Liver (tissue), 8 donors: ENCODE measurements at regions not wholly inside any gene's neighbourhood (a gene's known extent, or its start where the extent isn't known, plus 50 kb on each side); places are given as distances from the start of the nearest gene placed in this dataset.

Experiments used
- DNase-seq: peaks from one replicate; pipeline ENCODE4 v3.0.0-alpha.2; 2017; ENCODE audit warnings: low spot score
- H3K27ac ChIP-seq, 2 donors: one replicate each; pipeline ENCODE4 v1.7.0; 2013; ENCODE audit warnings: inconsistent platforms in 2 of 2, low read length in 2 of 2, control low read depth in 1 of 2, low read depth in 1 of 2, mild to moderate bottlenecking in 1 of 2
- H3K27me3 ChIP-seq, 4 donors: one replicate each; pipeline versions ENCODE4 v1.6.1 to v1.7.0; 2013; ENCODE audit warnings: low read length in 3 of 4, inconsistent platforms in 1 of 4, mild to moderate bottlenecking in 1 of 4, moderate library complexity in 1 of 4; ENCODE audit not compliant: control insufficient read depth in 4 of 4, insufficient read depth in 4 of 4
- H3K36me3 ChIP-seq, 4 donors: one replicate each; pipeline versions ENCODE4 v1.6.1 to v1.7.0; 2013; ENCODE audit warnings: low read length in 3 of 4, mild to moderate bottlenecking in 3 of 4, low read depth in 1 of 4, moderate library complexity in 1 of 4; ENCODE audit not compliant: control insufficient read depth in 4 of 4, insufficient read depth in 3 of 4
- H3K4me1 ChIP-seq, 4 donors: one replicate each; pipeline versions ENCODE4 v1.6.1 to v1.7.0; 2013; ENCODE audit warnings: low read length in 3 of 4, mild to moderate bottlenecking in 3 of 4, moderate library complexity in 1 of 4; ENCODE audit not compliant: control insufficient read depth in 4 of 4, insufficient read depth in 4 of 4
- H3K4me3 ChIP-seq, 3 donors: one replicate each; pipeline versions ENCODE4 v1.6.1 to v1.7.0; 2013; ENCODE audit warnings: low read length in 3 of 3, control low read depth in 1 of 3, low read depth in 1 of 3, mild to moderate bottlenecking in 1 of 3
- H3K9ac ChIP-seq, 2 donors: one replicate each; pipeline ENCODE4 v1.7.0; 2013; ENCODE audit warnings: low read length in 2 of 2, mild to moderate bottlenecking in 2 of 2, moderate library complexity in 2 of 2, control low read depth in 1 of 2, low read depth in 1 of 2
- H3K9me3 ChIP-seq, 4 donors: one replicate each; pipeline versions ENCODE4 v1.6.1 to v1.7.0; 2013; ENCODE audit warnings: low read length in 3 of 4; ENCODE audit not compliant: control insufficient read depth in 4 of 4
- ATF3 ChIP-seq: IDR thresholded peaks from 2 replicates; pipeline ENCODE4 v1.6.1; 2016; ENCODE audit warnings: antibody characterized with exemption
- CTCF ChIP-seq: fragments of 150-350 bp; IDR thresholded peaks from 2 replicates; pipeline ENCODE4 v1.5.1; 2017; ENCODE audit warnings: improper control_type of control experiment, low read depth, low read length; ENCODE audit not compliant: missing input control
- EGR1 ChIP-seq, 2 donors: IDR thresholded peaks; 2 replicates each; pipeline ENCODE4 v1.6.1; 2016 to 2018; ENCODE audit warnings: antibody characterized with exemption in 2 of 2, low read depth in 2 of 2
- FOXA1 ChIP-seq: IDR thresholded peaks from 2 replicates; pipeline ENCODE4 v1.6.1; 2016; ENCODE audit warnings: antibody characterized with exemption
- GABPA ChIP-seq, 2 donors: IDR thresholded peaks in 1 of 2; conservative IDR thresholded peaks in 1 of 2; 2 replicates each; pipeline ENCODE4 v1.6.1; 2016; ENCODE audit warnings: antibody characterized with exemption in 2 of 2, mild to moderate bottlenecking in 1 of 2, moderate library complexity in 1 of 2
- HNF4A ChIP-seq, 2 donors: conservative IDR thresholded peaks; 2 replicates each; pipeline ENCODE4 v1.6.1; 2016; ENCODE audit warnings: antibody characterized with exemption in 2 of 2, mild to moderate bottlenecking in 2 of 2
- JUND ChIP-seq, 2 donors: IDR thresholded peaks; 2 replicates each; pipeline ENCODE4 v1.6.1; 2016; ENCODE audit warnings: antibody characterized with exemption in 2 of 2
- RAD21 ChIP-seq, 2 donors: IDR thresholded peaks; 2 replicates each; pipeline ENCODE4 v1.6.1; 2016; ENCODE audit warnings: antibody characterized with exemption in 2 of 2, mild to moderate bottlenecking in 2 of 2
- REST ChIP-seq: IDR thresholded peaks from 2 replicates; pipeline ENCODE4 v1.6.1; 2016; ENCODE audit warnings: antibody characterized with exemption, mild to moderate bottlenecking
- SP1 ChIP-seq: IDR thresholded peaks from 2 replicates; pipeline ENCODE4 v1.6.1; 2018; ENCODE audit warnings: antibody characterized with exemption, mild to moderate bottlenecking
- TAF1 ChIP-seq: conservative IDR thresholded peaks from 2 replicates; pipeline ENCODE4 v1.6.1; 2016; ENCODE audit warnings: antibody characterized with exemption, mild to moderate bottlenecking
- WGBS: extraction: QIAGEN DNeasy Blood & Tissue Kit; methylation state at CpG from one replicate; pipeline ENCODE4 v1.1.7; 2013; 5-methylcytosine and 5-hydroxymethylcytosine counted together
- donor health status: healthy.
- donor health status: healthy.
- donor health status: healthy.
- donor health status: healthy.
- donor health status: healthy.

GRCh38 chr1:114032271-114033215, 53.3 kb downstream of the OLFML3 start:
- TF ChIP-seq REST, result no peak
- TF ChIP-seq FOXA1, result no peak
- no peak for TF ChIP-seq ATF3
- TF ChIP-seq GABPA (IDR thresholded peaks at IDR 0.05 in 1 of 2, conservative IDR thresholded peaks at IDR 0.05 in 1 of 2), result no peak
- no peak for TF ChIP-seq CTCF
- TF ChIP-seq SP1, result no peak
- TF ChIP-seq TAF1, result no peak
- TF ChIP-seq HNF4A (conservative IDR thresholded peaks at IDR 0.05), result no peak
- no peak for TF ChIP-seq EGR1 (IDR thresholded peaks at IDR 0.05; ENCODE audit: low read depth in 2 of 2)
- H3K4me1 ChIP-seq, result no peaks in the 10 kb centered on the region
- no peak for DNase-seq
- H3K27me3 ChIP-seq, result peaks cover 0 to 4% (median 0%) of the 10 kb centered on the region in 4 donors
- no peak overlapping the region for H3K9ac ChIP-seq
- H3K36me3 ChIP-seq, result no peaks in the 10 kb centered on the region
- 67% methylated on average over 7 of the region's 7 CpGs for WGBS
- no peaks in the 10 kb centered on the region for H3K9me3 ChIP-seq
- no peak overlapping the region for H3K27ac ChIP-seq
- no peak overlapping the region for H3K4me3 ChIP-seq

GRCh38 chr1:114033216-114033706, 54.0 kb downstream of the OLFML3 start:
- no peak for TF ChIP-seq JUND (IDR thresholded peaks at IDR 0.05)
- peak; percentile 29 for TF ChIP-seq CTCF
- peak; percentile 24 to 26 for TF ChIP-seq RAD21 (IDR thresholded peaks at IDR 0.05)
- no peak for TF ChIP-seq SP1
- no peak for TF ChIP-seq GABPA (IDR thresholded peaks at IDR 0.05 in 1 of 2, conservative IDR thresholded peaks at IDR 0.05 in 1 of 2)
- 19% methylated on average over 5 of the region's 5 CpGs for WGBS
- Histone ChIP-seq H3K4me1 (no peaks in the 10 kb centered on the region), H3K36me3 (no peaks in the 10 kb centered on the region), H3K27me3 (peaks cover 0 to 4% (median 0%) of the 10 kb centered on the region in 4 donors), H3K4me3 (no peak overlapping the region), H3K27ac (no peak overlapping the region), H3K9ac (no peak overlapping the region), H3K9me3 (no peaks in the 10 kb centered on the region)
- DNase-seq, result no peak
